NCI-H128 (cell line): ENCODE measurements at regions not wholly inside any gene's neighbourhood (a gene's known extent, or its start where the extent isn't known, plus 50 kb on each side); places are given as distances from the start of the nearest gene placed in this dataset.
"Not testable (repeated sequence)": the region's sequence is repeated elsewhere in the genome, so short reads cannot be mapped to it uniquely, and the experiment has no call there.

ENCODE experiments used
- DNase-seq: peaks from one replicate; lab custom pipeline; 2025; ENCODE audit not compliant: unreplicated experiment; lab: John Stamatoyannopoulos, UW

- no peak for DNase-seq
Measured at GRCh38 chr6:56904068-56904467, 50.8 kb upstream of the BEND6 start.

- DNase-seq, result no peak
Measured at GRCh38 chr6:56902641-56903464, 52.1 kb upstream of the BEND6 start.

GRCh38 chr6:56900784-56901183 lies 54.1 kb upstream of the BEND6 start:
- DNase-seq, result no peak

GRCh38 chr6:56899753-56900152 lies 55.2 kb upstream of the BEND6 start:
- no peak for DNase-seq

- no peak for DNase-seq
Measured at GRCh38 chr6:56899311-56899710, 55.6 kb upstream of the BEND6 start.

GRCh38 chr6:56897789-56898529 lies 56.9 kb upstream of the BEND6 start:
- DNase-seq, result no peak

- DNase-seq, result no peak
Measured at GRCh38 chr6:56891754-56892153, 63.2 kb upstream of the BEND6 start.

- no peak for DNase-seq
Measured at GRCh38 chr6:56890683-56891429, 64.1 kb upstream of the BEND6 start.

GRCh38 chr6:56890066-56890465 lies 64.8 kb upstream of the BEND6 start:
- no peak for DNase-seq

GRCh38 chr6:56889492-56889891 lies 65.4 kb upstream of the BEND6 start:
- no peak for DNase-seq

- no peak for DNase-seq
Measured at GRCh38 chr6:56888687-56889086, 66.2 kb upstream of the BEND6 start.

GRCh38 chr6:56887086-56887485 lies 67.8 kb upstream of the BEND6 start:
- no peak for DNase-seq

- DNase-seq, result no peak
Measured at GRCh38 chr6:56877922-56878321, 77.0 kb upstream of the BEND6 start.

GRCh38 chr6:56875961-56876360 lies 78.9 kb upstream of the BEND6 start:
- no peak for DNase-seq

- DNase-seq, result no peak
Measured at GRCh38 chr6:56875523-56875922, 79.4 kb upstream of the BEND6 start.

- no peak for DNase-seq
Measured at GRCh38 chr6:56874328-56874727, 80.6 kb upstream of the BEND6 start.

GRCh38 chr6:56870053-56870452 lies 84.9 kb upstream of the BEND6 start:
- not testable (repeated sequence) for DNase-seq

GRCh38 chr6:56869346-56869745 lies 85.6 kb upstream of the BEND6 start:
- DNase-seq, result no peak

GRCh38 chr6:56868687-56869086 lies 86.2 kb upstream of the BEND6 start:
- DNase-seq, result no peak

- DNase-seq, result no peak
Measured at GRCh38 chr6:56866917-56867522, 87.9 kb upstream of the BEND6 start.
